Tibial artery (tissue), 4 donors: ENCODE measurements at regions not wholly inside any gene's neighbourhood (a gene's known extent, or its start where the extent isn't known, plus 50 kb on each side); places are given as distances from the start of the nearest gene placed in this dataset.

Experiments used
- DNase-seq, 2 donors: peaks; one replicate each; pipeline ENCODE4 v3.0.0-alpha.2; 2019
- H3K27ac ChIP-seq, 2 donors: fragments of 200-600 bp; sonication (generic) in 1 of 2; 1 replicate in 1 of 2; 2 replicates in 1 of 2; pipeline ENCODE4 v1.5.1; 2018 to 2019; ENCODE audit warnings: mild to moderate bottlenecking in 1 of 2
- H3K27me3 ChIP-seq, 2 donors: fragments of 200-600 bp; sonication (generic) in 1 of 2; one replicate each; pipeline versions ENCODE4 v1.5.1 to v1.6.0; 2016 to 2019
- H3K36me3 ChIP-seq, 3 donors: fragments of 200-600 bp; sonication (generic) in 2 of 3; one replicate each; pipeline ENCODE4 v1.5.1; 2016 to 2019; ENCODE audit warnings: mild to moderate bottlenecking in 2 of 3
- H3K4me1 ChIP-seq, 4 donors: fragments of 200-600 bp; sonication (generic) in 2 of 4; 1 replicate in 3 of 4; 2 replicates in 1 of 4; pipeline ENCODE4 v1.5.1; 2016 to 2019
- H3K4me3 ChIP-seq, 2 donors: fragments of 200-600 bp; sonication (generic) in 1 of 2; 1 replicate in 1 of 2; 2 replicates in 1 of 2; pipeline ENCODE4 v1.5.1; 2018 to 2019; ENCODE audit warnings: mild to moderate bottlenecking in 2 of 2
- H3K9me3 ChIP-seq, 3 donors: fragments of 200-600 bp; sonication (generic) in 1 of 3; one replicate each; pipeline ENCODE4 v1.5.1; 2016 to 2019
- CTCF ChIP-seq, 2 experiments: fragments of 200-600 bp in 1 of 2; fragments of 450-650 bp in 1 of 2; IDR thresholded peaks; one replicate each; pipeline ENCODE4 v1.5.1; 2017 to 2019; ENCODE audit warnings: antibody characterized with exemption in 2 of 2, mild to moderate bottlenecking in 1 of 2, moderate library complexity in 1 of 2
- intact Hi-C: fragments of 100-400 bp; cut with DNase I; formaldehyde crosslinking; loops from one replicate; pipeline ENCODE4 v1.15.0; 2023; ENCODE audit warnings: low total_unique reads

- Histone ChIP-seq H3K4me3 (no peak overlapping the region), H3K9me3 (peaks cover 0 to 22% (median 16%) of the 10 kb centered on the region in 3 donors), H3K27me3 (no peaks in the 10 kb centered on the region), H3K27ac (no peak overlapping the region), H3K36me3 (peaks cover 0 to 3% (median 0%) of the 10 kb centered on the region in 3 donors), H3K4me1 (no peaks in the 10 kb centered on the region)
- no peak for TF ChIP-seq CTCF (IDR thresholded peaks at IDR 0.05)
- no peak for DNase-seq
- intact Hi-C loops = no loop called here
These were observed 58.8 kb upstream of the ZNF681 start for GRCh38 chr19:23817519-23817918.

GRCh38 chr19:23810496-23810895, 51.8 kb upstream of the ZNF681 start:
- H3K36me3 ChIP-seq = peaks cover 0 to 8% (median 0%) of the 10 kb centered on the region in 3 donors
- H3K27ac ChIP-seq = no peak overlapping the region
- intact Hi-C loops = no loop called here
- no peak for TF ChIP-seq CTCF (IDR thresholded peaks at IDR 0.05)
- no peak for DNase-seq
- no peaks in the 10 kb centered on the region for H3K27me3 ChIP-seq
- H3K4me3 ChIP-seq = no peak overlapping the region
- H3K4me1 ChIP-seq = no peaks in the 10 kb centered on the region
- H3K9me3 ChIP-seq = no peaks in the 10 kb centered on the region
